GM12892 (cell line): ENCODE measurements at regions not wholly inside any gene's neighbourhood (a gene's known extent, or its start where the extent isn't known, plus 50 kb on each side); places are given as distances from the start of the nearest gene placed in this dataset.

Source experiments
- DNase-seq: peaks from one replicate; pipeline ENCODE4 v3.0.0; 2011; ENCODE audit not compliant: insufficient read length
- FAIRE-seq: peaks from 2 replicates; lab custom pipeline; 2011; peaks lifted over from hg19 to GRCh38; lab: Jason Lieb, UNC
- POLR2A ChIP-seq: IDR thresholded peaks from 2 replicates; pipeline ENCODE4 v1.6.1; 2011; ENCODE audit warnings: low read depth, low read length, control low read depth
- POLR2AphosphoS5 ChIP-seq: IDR thresholded peaks from 2 replicates; pipeline ENCODE4 v1.6.1; 2011; ENCODE audit warnings: low read depth, low read length, control low read depth
- TAF1 ChIP-seq: IDR thresholded peaks from 2 replicates; pipeline ENCODE4 v1.6.1; 2011; ENCODE audit warnings: low read depth, mild to moderate bottlenecking, control low read depth, low read length, borderline replicate concordance

DNA sequence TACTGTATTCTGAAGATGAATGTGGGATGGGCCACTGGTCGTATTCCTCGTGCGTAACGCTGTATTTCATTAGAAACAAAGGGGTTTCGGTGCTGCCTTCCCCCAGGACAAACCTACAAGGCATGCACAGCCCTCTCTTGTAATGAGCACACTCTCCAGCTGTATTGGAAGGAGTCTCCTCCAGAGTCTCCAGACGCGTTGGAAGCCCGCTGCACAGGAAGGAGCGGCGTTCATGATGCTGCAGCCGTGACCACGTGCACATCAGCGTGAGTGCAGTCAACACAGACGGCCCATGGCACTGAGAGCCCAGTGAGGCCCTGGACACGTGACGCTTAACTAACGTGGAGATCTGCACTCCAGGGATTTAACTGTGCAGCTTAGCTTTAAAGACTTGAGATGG lies 209.0 kb upstream of the IRX1 start:
- DNase-seq: no peak
- TF ChIP-seq TAF1 (no peak), POLR2A (no peak), POLR2AphosphoS5 (no peak)
- no peak for FAIRE-seq

DNA sequence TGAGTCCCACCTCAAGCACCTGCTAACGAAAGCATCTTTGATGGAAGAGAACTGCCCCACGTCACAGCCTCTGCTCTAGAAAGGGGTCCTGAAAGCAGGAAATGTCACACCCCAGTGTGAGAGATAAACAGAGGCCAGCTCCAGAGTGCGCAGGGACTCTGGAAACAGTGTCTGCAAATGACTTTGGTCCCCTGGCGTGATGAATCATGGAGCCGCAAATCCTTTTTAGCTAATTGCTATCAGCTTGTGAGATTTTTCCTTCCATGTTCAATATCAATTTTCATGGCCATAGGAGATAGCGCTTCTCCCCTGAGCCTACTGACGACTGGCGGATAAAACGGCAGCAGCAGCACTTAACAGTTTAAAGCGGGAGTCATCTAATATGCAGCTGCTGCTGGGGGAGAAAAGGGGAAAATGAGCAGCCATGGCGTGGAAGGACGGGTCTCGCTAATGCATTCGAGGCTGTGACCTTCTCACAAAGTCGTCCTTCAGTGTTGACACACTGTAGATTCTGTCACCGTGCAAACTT lies 209.6 kb upstream of the IRX1 start:
- TF ChIP-seq POLR2A (no peak), POLR2AphosphoS5 (no peak)
- DNase-seq: no peak
- FAIRE-seq: no peak

DNA sequence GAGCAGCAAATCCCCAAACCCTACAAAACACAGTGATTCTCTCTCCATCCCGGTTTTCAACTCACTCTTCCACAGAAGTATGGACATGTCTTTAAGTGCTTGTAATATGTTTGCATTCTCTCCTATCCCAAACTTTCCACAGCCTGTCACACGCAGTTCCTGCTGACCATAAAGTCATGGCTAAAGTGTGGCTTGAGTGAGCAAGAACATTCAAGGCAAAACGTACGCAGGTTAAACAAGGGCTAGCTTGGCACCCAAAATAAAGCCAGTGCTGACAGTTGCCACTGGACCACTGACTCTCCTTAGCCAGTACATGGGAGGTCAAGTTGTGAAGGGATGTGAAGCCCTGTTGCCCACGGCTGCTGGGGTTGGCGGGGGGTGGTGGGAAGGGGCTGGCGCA lies 211.1 kb upstream of the IRX1 start:
- DNase-seq: no peak
- no peak for FAIRE-seq
- no peak for TF ChIP-seq TAF1
- TF ChIP-seq POLR2AphosphoS5: no peak
- no peak for TF ChIP-seq POLR2A

DNA sequence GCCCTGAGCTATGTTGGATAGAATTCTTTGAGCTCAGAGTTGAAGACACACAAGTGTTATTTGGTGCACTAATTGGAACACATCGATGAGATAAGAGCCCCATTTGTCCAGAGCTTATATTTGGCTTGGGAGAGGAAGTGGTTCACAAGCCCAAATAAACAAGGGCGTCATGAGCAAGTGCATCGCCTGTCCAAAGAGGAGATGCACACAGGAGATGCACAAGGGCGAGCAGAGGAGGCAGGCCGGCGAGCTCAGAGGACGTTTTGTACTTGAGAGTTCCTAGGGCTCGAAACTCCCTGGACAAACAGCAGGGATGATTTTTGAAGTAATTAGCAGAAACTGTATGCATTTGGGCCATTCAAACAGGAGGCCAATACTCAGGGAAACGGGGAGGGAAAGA lies 212.8 kb upstream of the IRX1 start:
- DNase-seq: no peak
- FAIRE-seq: no peak
- TF ChIP-seq POLR2AphosphoS5: no peak
- no peak for TF ChIP-seq POLR2A
- no peak for TF ChIP-seq TAF1

DNA sequence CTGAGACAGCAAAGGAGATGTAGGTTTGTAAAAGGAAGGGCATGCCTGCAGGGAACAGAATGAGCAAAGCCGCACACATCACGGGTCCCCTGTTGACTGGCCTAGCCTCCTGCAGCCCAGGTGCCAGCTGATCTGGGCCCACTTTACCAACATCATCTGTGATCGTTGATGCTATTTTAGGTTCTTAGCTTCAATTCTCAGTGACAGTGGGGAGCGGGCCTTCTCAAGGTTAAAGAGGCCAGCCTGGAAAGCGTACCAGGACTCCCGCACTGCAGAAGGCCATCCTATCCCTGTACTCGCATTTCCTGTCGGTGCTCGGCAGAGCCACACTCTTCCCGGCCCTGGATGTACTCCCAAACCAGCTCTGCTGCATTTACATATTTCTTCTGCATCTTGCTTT lies 213.5 kb upstream of the IRX1 start:
- TF ChIP-seq POLR2AphosphoS5 (no peak), TAF1 (no peak), POLR2A (no peak)
- DNase-seq: no peak
- FAIRE-seq: no peak

DNA sequence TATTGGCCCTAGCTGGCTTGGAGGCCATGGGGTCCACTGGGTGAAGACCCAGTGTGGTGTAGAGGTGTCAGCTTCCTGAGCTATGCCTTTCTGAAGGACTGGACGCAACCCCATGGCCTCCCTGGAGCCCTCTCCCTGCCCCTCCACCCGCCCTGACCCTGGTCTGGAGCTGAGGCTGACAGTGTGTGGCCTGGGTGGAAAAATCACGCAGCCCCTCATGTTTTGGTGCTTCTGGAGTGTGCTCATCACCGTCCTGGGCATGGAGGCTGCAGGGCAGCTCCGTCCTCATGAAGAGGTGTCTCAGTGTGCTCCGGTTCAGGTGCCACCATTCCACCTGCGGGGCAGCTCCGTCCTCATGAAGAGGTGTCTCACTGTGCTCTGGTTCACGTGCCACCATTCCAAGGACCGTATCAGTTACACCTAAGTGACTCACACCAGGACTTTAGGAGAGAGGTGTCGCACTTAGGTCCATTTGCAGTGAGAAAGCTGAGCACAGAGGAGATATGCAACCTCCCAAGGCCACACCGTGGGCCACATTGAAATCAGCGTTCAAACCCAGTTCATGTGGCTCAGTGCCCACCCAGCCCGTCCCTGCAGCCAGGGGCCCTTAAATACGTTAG lies 214.3 kb upstream of the IRX1 start:
- DNase-seq (no peak), FAIRE-seq (no peak)
- TF ChIP-seq POLR2AphosphoS5 (no peak), TAF1 (no peak), POLR2A (no peak)

DNA sequence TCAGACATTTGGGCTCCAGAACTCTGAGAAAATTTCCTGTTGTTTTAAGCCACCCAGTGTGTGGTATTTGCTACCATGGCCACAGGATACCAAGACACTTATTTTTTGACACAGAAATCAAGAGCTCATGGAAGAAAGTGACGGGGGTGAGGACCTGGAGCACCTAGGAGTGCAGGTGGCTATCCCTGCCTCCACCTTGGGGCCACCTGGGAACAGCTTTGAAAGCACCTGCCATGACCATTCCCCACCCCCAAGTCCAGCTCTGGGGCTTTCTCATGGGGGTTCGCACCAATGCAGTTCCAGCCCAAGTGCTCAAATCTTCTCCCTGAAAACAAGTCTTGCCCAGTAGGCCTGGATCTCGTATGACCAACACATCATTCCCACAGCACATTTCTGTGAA lies 214.9 kb upstream of the IRX1 start:
- no peak for DNase-seq
- no peak for FAIRE-seq
- TF ChIP-seq POLR2A (no peak), TAF1 (no peak), POLR2AphosphoS5 (no peak)

DNA sequence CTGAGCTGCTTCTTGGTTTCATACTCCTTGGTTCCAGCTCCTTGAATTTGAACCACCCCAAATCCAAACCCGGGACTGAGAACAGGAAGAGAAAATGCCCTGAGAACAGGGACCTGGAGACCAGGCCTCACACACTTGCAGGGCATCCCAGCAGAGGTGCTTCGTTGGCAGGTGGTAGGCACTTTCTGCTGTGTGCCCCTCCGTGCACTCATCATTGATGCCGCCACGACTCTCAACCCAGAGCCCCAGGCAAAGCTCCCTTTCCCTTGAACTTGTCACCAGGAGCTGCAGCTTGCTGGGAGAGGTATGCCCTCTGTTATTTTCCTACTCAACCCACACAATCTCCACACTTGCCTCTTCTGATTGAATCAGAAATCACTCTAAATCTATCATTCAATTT lies 217.8 kb upstream of the IRX1 start:
- TF ChIP-seq TAF1 (no peak), POLR2AphosphoS5 (no peak), POLR2A (no peak)
- DNase-seq (no peak), FAIRE-seq (no peak)

DNA sequence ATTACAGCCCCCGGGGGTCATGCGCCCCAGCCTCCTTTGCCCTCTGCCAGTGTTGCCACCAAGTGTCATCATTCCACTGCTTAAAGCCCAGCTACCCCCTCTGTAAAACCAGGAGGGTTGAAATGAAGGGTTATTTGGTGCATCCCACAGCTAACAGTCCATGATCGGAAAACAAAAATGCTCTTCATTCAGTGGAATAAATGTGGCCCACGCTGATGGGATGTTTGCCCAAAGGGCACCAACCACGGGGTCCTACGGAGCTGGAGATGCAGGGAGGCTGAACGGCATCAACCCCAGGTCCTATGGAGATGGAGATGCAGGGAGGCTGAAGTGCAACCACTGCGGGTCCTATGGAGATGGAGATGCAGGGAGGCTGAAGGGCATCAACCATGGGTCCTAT lies 218.5 kb upstream of the IRX1 start:
- FAIRE-seq: no peak
- TF ChIP-seq POLR2A (no peak), POLR2AphosphoS5 (no peak), TAF1 (no peak)
- no peak for DNase-seq

DNA sequence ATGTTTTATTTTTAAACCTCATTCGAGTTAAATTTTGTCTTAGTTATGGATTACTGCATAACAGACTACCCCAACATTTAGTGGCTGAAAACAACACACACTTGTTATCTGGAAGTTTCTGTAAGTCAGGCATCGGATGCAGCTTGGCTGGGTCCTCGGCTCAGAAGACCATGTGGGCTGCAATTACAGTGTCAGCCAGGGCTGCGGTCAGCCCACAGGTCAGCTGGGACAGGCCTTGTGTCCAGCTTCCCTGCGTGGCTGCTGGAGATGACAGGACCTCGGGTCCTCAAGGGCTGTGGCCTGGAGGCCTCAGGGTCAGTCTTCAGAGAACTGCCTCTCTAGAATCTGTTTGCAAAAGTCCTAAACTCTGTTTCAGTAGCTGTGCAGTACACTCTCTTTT lies 219.0 kb upstream of the IRX1 start:
- no peak for TF ChIP-seq POLR2AphosphoS5
- TF ChIP-seq POLR2A: no peak
- no peak for TF ChIP-seq TAF1
- DNase-seq (no peak), FAIRE-seq (no peak)

DNA sequence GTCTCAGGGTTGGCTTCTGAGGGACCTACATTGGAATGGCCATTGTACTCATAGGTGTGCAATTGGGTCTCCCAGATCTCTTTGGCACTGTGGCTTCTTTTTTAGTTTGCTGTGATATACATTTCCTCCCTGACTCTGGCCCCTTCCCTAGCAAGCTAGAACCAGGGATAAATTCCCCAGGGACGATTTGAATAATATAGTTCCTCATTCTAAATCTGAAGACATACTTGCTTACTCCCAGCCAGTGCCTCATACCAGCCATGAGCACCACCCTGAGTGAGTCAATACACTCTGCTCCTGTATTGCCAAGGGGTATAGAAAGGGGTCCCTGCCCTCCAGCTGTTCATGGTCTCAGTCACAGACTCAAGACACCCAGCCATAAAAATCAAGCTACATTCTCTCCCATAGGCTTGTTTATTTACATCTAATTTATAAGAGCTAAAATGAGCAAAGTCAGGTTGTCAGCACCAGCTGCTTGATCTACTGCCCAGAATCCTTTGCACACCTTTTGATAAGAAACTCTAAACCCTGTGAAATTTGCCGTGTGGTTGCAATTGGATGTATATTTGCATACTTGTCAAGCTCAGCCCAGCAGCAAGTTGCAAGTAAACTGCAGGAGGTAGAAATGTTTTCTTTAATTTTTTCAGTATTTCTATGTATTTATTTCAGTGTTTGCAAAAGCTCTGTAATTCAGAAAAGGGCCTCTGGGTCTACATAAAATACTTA lies 219.9 kb upstream of the IRX1 start:
- no peak for TF ChIP-seq TAF1
- no peak for TF ChIP-seq POLR2AphosphoS5
- no peak for TF ChIP-seq POLR2A
- DNase-seq: no peak
- FAIRE-seq: no peak

DNA sequence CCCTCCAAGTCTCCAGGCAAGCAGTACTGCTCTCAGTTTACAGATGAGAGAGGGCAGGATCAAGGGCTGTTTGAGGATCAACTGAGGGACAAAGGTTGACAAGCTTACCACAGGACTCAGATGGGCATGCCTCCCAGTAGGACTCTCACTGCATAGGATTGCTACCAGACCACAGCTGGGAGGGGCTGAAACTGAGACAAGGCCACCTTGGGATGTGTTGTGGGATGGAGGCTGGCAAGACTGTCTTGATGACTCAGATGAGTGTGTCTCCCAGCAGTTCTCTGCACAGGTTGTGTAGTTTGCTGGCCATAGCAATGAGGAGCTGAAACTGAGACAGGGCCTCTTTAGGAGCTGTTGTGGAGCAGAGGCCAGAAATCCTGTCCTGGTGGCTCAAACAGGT lies 222.2 kb upstream of the IRX1 start:
- no peak for DNase-seq
- no peak for TF ChIP-seq TAF1
- TF ChIP-seq POLR2A: no peak
- no peak for TF ChIP-seq POLR2AphosphoS5
- FAIRE-seq: no peak
